ENCODE measurements at regions not wholly inside any gene's neighbourhood (a gene's known extent, or its start where the extent isn't known, plus 50 kb on each side); places are given as distances from the start of the nearest gene placed in this dataset.

DNA sequence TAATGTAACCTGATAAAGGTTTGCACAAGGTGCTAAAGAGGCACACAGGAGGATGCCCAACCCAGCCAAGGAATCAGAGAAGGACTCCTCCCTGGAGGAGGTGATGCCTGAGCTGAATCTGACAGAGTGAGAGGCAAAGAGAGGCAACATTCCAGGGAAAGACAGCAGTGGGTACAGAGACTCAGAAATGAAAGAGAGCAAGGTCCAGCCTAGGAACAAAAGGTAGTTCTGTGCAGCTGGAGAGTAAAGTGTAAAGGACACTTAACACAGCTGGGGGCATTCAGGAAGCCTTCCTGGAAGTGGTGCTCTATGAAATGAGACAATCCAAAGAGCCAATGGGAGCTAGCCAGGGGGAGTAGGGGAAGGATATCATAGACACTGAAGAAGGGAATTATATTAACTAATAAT, 181.0 kb upstream of the GLI2 start:
- TF ChIP-seq, protein P1, sequence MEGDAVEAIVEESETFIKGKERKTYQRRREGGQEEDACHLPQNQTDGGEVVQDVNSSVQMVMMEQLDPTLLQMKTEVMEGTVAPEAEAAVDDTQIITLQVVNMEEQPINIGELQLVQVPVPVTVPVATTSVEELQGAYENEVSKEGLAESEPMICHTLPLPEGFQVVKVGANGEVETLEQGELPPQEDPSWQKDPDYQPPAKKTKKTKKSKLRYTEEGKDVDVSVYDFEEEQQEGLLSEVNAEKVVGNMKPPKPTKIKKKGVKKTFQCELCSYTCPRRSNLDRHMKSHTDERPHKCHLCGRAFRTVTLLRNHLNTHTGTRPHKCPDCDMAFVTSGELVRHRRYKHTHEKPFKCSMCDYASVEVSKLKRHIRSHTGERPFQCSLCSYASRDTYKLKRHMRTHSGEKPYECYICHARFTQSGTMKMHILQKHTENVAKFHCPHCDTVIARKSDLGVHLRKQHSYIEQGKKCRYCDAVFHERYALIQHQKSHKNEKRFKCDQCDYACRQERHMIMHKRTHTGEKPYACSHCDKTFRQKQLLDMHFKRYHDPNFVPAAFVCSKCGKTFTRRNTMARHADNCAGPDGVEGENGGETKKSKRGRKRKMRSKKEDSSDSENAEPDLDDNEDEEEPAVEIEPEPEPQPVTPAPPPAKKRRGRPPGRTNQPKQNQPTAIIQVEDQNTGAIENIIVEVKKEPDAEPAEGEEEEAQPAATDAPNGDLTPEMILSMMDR (IDR thresholded peaks at IDR 0.05; ENCODE audit: low read depth, low read length, poor library complexity, severe bottlenecking) = no peak
- TF ChIP-seq EZH2phosphoT487 (IDR thresholded peaks at IDR 0.05; ENCODE audit: borderline replicate concordance, low read length) = no peak
